Fibroblast of the conjunctiva (primary cell): ENCODE measurements at regions not wholly inside any gene's neighbourhood (a gene's known extent, or its start where the extent isn't known, plus 50 kb on each side); places are given as distances from the start of the nearest gene placed in this dataset.
"Not testable (repeated sequence)": the region's sequence is repeated elsewhere in the genome, so short reads cannot be mapped to it uniquely, and the experiment has no call there.

ENCODE experiments used
- DNase-seq: peaks from one replicate; pipeline ENCODE4 v3.0.0-alpha.2; 2010; ENCODE audit warnings: low read depth

GRCh38 chr9:134561427-134562145, 80.0 kb upstream of the COL5A1 start:
- no peak for DNase-seq

- no peak for DNase-seq
These were observed 79.3 kb upstream of the COL5A1 start for GRCh38 chr9:134562146-134562849.

- DNase-seq: no peak
These were observed 78.2 kb upstream of the COL5A1 start for GRCh38 chr9:134563397-134563796.

- DNase-seq: no peak
These were observed 77.0 kb upstream of the COL5A1 start for GRCh38 chr9:134564431-134565170.

- DNase-seq: no peak
These were observed 76.2 kb upstream of the COL5A1 start for GRCh38 chr9:134565316-134565915.

- no peak for DNase-seq
These were observed 75.3 kb upstream of the COL5A1 start for GRCh38 chr9:134566196-134566847.

GRCh38 chr9:134566936-134567335, 74.7 kb upstream of the COL5A1 start:
- no peak for DNase-seq

- DNase-seq: no peak
These were observed 73.5 kb upstream of the COL5A1 start for GRCh38 chr9:134568116-134568515.

- no peak for DNase-seq
These were observed 72.8 kb upstream of the COL5A1 start for GRCh38 chr9:134568811-134569210.

GRCh38 chr9:134569626-134570025, 72.0 kb upstream of the COL5A1 start:
- no peak for DNase-seq

GRCh38 chr9:134570151-134570621, 71.4 kb upstream of the COL5A1 start:
- no peak for DNase-seq

GRCh38 chr9:134570711-134571325, 70.8 kb upstream of the COL5A1 start:
- no peak for DNase-seq

- no peak for DNase-seq
These were observed 70.2 kb upstream of the COL5A1 start for GRCh38 chr9:134571326-134571931.

GRCh38 chr9:134571946-134572917, 69.4 kb upstream of the COL5A1 start:
- DNase-seq: no peak

GRCh38 chr9:134574686-134575085, 66.9 kb upstream of the COL5A1 start:
- not testable (repeated sequence) for DNase-seq

- no peak for DNase-seq
These were observed 66.3 kb upstream of the COL5A1 start for GRCh38 chr9:134575103-134575900.

- DNase-seq: no peak
These were observed 65.8 kb upstream of the COL5A1 start for GRCh38 chr9:134575901-134576176.

- no peak for DNase-seq
These were observed 56.5 kb upstream of the COL5A1 start for GRCh38 chr9:134585021-134585561.
